A549 (cell line): ENCODE measurements at regions not wholly inside any gene's neighbourhood (a gene's known extent, or its start where the extent isn't known, plus 50 kb on each side); places are given as distances from the start of the nearest gene placed in this dataset.

Experiments used
- ATAC-seq, 2 experiments: fragments of 200-7000 bp in 1 of 2; fragments of >200 bp in 1 of 2; cut with Nextera tagmentation in 1 of 2; cut with Tn5 transposase in 1 of 2; 3 replicates each; pipeline versions ENCODE4 v1.8.0 to v1.9.1; 2018 to 2020; ENCODE audit warnings: mild to moderate bottlenecking in 1 of 2, moderate library complexity in 1 of 2
- CTCF ChIA-PET: fragments of 300-600 bp; sonication (Branson Sonifier 250); formaldehyde crosslinking; extraction: SDS; loops from one replicate; lab custom pipeline; 2021; ENCODE audit warnings: antibody characterized with exemption, inconsistent platforms; lab: Yijun Ruan, JAX
- POLR2A ChIA-PET: fragments of 350-600 bp; formaldehyde crosslinking; extraction: SDS; loops from one replicate; lab custom pipeline; 2021; ENCODE audit warnings: antibody characterized with exemption, inconsistent platforms; lab: Yijun Ruan, JAX
- DNase-seq, 2 experiments: peaks; one replicate each; pipeline versions ENCODE4 v3.0.0 to v3.0.0-alpha.2; 2011 to 2016; ENCODE audit warnings: low read depth in 1 of 2, low spot score in 1 of 2
- FAIRE-seq: peaks from 2 replicates; lab custom pipeline; 2011; peaks lifted over from hg19 to GRCh38; lab: Jason Lieb, UNC
- H3K27ac ChIP-seq, 2 experiments: fragments of >200 bp; sonication (Bioruptor Twin); formaldehyde crosslinking; 3 replicates each; pipeline ENCODE4 v1.5.1; 2016 to 2017
- H3K4me1 ChIP-seq: fragments of >200 bp; sonication (Bioruptor Twin); formaldehyde crosslinking; 3 replicates; pipeline ENCODE4 v1.6.1; 2016
- H3K4me2 ChIP-seq: fragments of >200 bp; sonication (Bioruptor Twin); formaldehyde crosslinking; 3 replicates; pipeline ENCODE4 v1.6.1; 2016
- H3K4me3 ChIP-seq: fragments of >200 bp; sonication (Bioruptor Twin); formaldehyde crosslinking; 3 replicates; pipeline ENCODE4 v1.5.1; 2016
- H3K9me3 ChIP-seq: fragments of >200 bp; sonication (Bioruptor Twin); formaldehyde crosslinking; 3 replicates; pipeline ENCODE4 v1.6.1; 2016
- BCL3 ChIP-seq: fragments of >200 bp; sonication (Bioruptor Twin); formaldehyde crosslinking; IDR thresholded peaks from 3 replicates; pipeline ENCODE4 v1.6.1; 2016
- CBX2 ChIP-seq: fragments of 200-600 bp; sonication (generic); IDR thresholded peaks from 2 replicates; pipeline ENCODE4 v1.6.1; 2016; ENCODE audit warnings: low read depth, mild to moderate bottlenecking, borderline replicate concordance
- CEBPB ChIP-seq, 2 experiments: fragments of >200 bp in 1 of 2; sonication (Bioruptor Twin) in 1 of 2; formaldehyde crosslinking in 1 of 2; IDR thresholded peaks; 2 replicates each; pipeline ENCODE4 v1.6.1; 2012 to 2016
- CHD2 ChIP-seq: fragments of 150-350 bp; IDR thresholded peaks from 2 replicates; pipeline ENCODE4 v1.6.1; 2014; ENCODE audit warnings: low read length; ENCODE audit not compliant: partially characterized antibody
- CTCF ChIP-seq: fragments of >200 bp; sonication (Bioruptor Twin); formaldehyde crosslinking; IDR thresholded peaks from 3 replicates; pipeline ENCODE4 v1.5.1; 2016
- EP300 ChIP-seq, 2 experiments: fragments of >200 bp; sonication (Bioruptor Twin); formaldehyde crosslinking; IDR thresholded peaks; 2 replicates in 1 of 2; 3 replicates in 1 of 2; pipeline ENCODE4 v1.6.1; 2016 to 2017
- FOSB ChIP-seq: fragments of 250-450 bp; sonication (Bioruptor Pico); IDR thresholded peaks from 2 replicates; pipeline ENCODE4 v1.5.0; 2020; ENCODE audit warnings: mild to moderate bottlenecking, moderate library complexity
- HES2 ChIP-seq: fragments of >200 bp; sonication (Bioruptor Twin); formaldehyde crosslinking; IDR thresholded peaks from 2 replicates; pipeline ENCODE4 v1.6.1; 2016
- HOXA7 ChIP-seq: fragments of 250-450 bp; sonication (Bioruptor Pico); IDR thresholded peaks from 2 replicates; pipeline ENCODE4 v1.5.0; 2020; ENCODE audit warnings: mild to moderate bottlenecking, moderate library complexity
- HOXB13 ChIP-seq: fragments of 250-450 bp; sonication (Bioruptor Pico); IDR thresholded peaks from 2 replicates; pipeline ENCODE4 v1.5.0; 2020; ENCODE audit warnings: low read depth, mild to moderate bottlenecking, moderate library complexity
- JUNB ChIP-seq: fragments of >200 bp; sonication (Bioruptor Twin); formaldehyde crosslinking; IDR thresholded peaks from 2 replicates; pipeline ENCODE4 v1.6.1; 2016
- MAZ ChIP-seq: fragments of 150-350 bp; IDR thresholded peaks from 2 replicates; pipeline ENCODE4 v1.6.1; 2014; ENCODE audit warnings: antibody characterized with exemption, low read depth, low read length, borderline replicate concordance
- NPAS2 ChIP-seq: fragments of 250-450 bp; sonication (Bioruptor Pico); IDR thresholded peaks from 2 replicates; pipeline ENCODE4 v1.8.0; 2022; ENCODE audit warnings: mild to moderate bottlenecking, moderate library complexity, borderline replicate concordance
- NR3C1 ChIP-seq: fragments of >200 bp; sonication (Bioruptor Twin); formaldehyde crosslinking; IDR thresholded peaks from 3 replicates; pipeline ENCODE4 v1.6.1; 2017
- POLR2A ChIP-seq: IDR thresholded peaks from 2 replicates; pipeline ENCODE4 v1.6.1; 2012; ENCODE audit warnings: mild to moderate bottlenecking, low read length
- RAD21 ChIP-seq, 2 experiments: fragments of >200 bp in 1 of 2; sonication (Bioruptor Twin) in 1 of 2; formaldehyde crosslinking in 1 of 2; IDR thresholded peaks in 1 of 2; conservative IDR thresholded peaks in 1 of 2; 2 replicates in 1 of 2; 3 replicates in 1 of 2; pipeline ENCODE4 v1.6.1; 2012 to 2018; ENCODE audit warnings: inconsistent platforms in 1 of 2
- RARB ChIP-seq: fragments of 250-450 bp; sonication (Bioruptor Pico); IDR thresholded peaks from 2 replicates; pipeline ENCODE4 v1.8.0; 2021; ENCODE audit warnings: mild to moderate bottlenecking, moderate library complexity
- RFX5 ChIP-seq: fragments of 450-650 bp; IDR thresholded peaks from 2 replicates; pipeline ENCODE4 v1.7.1; 2014; ENCODE audit warnings: antibody characterized with exemption, mild to moderate bottlenecking, moderate library complexity
- TFCP2L1 ChIP-seq: fragments of 250-450 bp; sonication (Bioruptor Pico); IDR thresholded peaks from 2 replicates; pipeline ENCODE4 v1.5.0; 2021; ENCODE audit warnings: mild to moderate bottlenecking
- ZC3H11A ChIP-seq: fragments of 450-650 bp; IDR thresholded peaks from 2 replicates; pipeline ENCODE4 v1.6.1; 2014; ENCODE audit warnings: antibody characterized with exemption, mild to moderate bottlenecking
- WGBS: methylation state at CpG from one replicate; pipeline ENCODE4 v1.1.6; 2017; ENCODE audit errors: missing lambda C conversion rate; 5-methylcytosine and 5-hydroxymethylcytosine counted together

GRCh38 chr21:15650735-15651134 lies 79.0 kb upstream of the USP25 start:
- H3K4me1 ChIP-seq = no peaks in the 10 kb centered on the region
- H3K4me2 ChIP-seq = no peak overlapping the region
- CTCF ChIA-PET = interaction anchor here (0.5 kb wide), 1 partner anchor 205 kb away, joined by 3 read pairs; no protein-coding TSS in a partner anchor
- 74% methylated on average over 3 of the region's 3 CpGs for WGBS
- TF ChIP-seq HOXB13 (CRISPR knock-in tag) (no peak), RARB (CRISPR knock-in tag) (no peak), TFCP2L1 (CRISPR knock-in tag) (no peak), NR3C1 (no peak), CTCF (no peak), RAD21 (conservative IDR thresholded peaks at IDR 0.05 in 1 of 2, IDR thresholded peaks at IDR 0.05 in 1 of 2) (no peak), POLR2A (no peak), HES2 (no peak), NPAS2 (CRISPR knock-in tag) (no peak), HOXA7 (no peak)
- TF ChIP-seq, all 56 proteins: peak for 0
- Histone ChIP-seq H3K4me3 (no peak overlapping the region), H3K27ac (no peak overlapping the region), H3K9me3 (no peaks in the 10 kb centered on the region)
- FAIRE-seq (no peak), ATAC-seq (no peak), DNase-seq (no peak)
- POLR2A ChIA-PET = no interaction called here

GRCh38 chr21:15651172-15651571 lies 78.6 kb upstream of the USP25 start:
- Histone ChIP-seq H3K9me3 (no peaks in the 10 kb centered on the region), H3K4me2 (no peak overlapping the region), H3K27ac (no peak overlapping the region), H3K4me3 (no peak overlapping the region), H3K4me1 (no peaks in the 10 kb centered on the region)
- 32% methylated on average over 3 of the region's 3 CpGs for WGBS
- ChIA-PET CTCF (interaction anchor here (1.3 kb wide), 1 partner anchor 10 kb away, joined by 5 read pairs; no protein-coding TSS in a partner anchor), POLR2A (no interaction called here)
- FAIRE-seq (no peak), ATAC-seq (no peak), DNase-seq (no peak)
- TF ChIP-seq EP300 (IDR thresholded peaks at IDR 0.05) (no peak), FOSB (CRISPR knock-in tag) (no peak), CEBPB (IDR thresholded peaks at IDR 0.05) (no peak), RAD21 (conservative IDR thresholded peaks at IDR 0.05 in 1 of 2, IDR thresholded peaks at IDR 0.05 in 1 of 2) (no peak), JUNB (no peak), CBX2 (no peak), BCL3 (no peak), ZC3H11A (no peak), MAZ (no peak), CHD2 (no peak), RFX5 (no peak), NR3C1 (no peak), CTCF (no peak)
